GM13976 (cell line): ENCODE measurements at regions not wholly inside any gene's neighbourhood (a gene's known extent, or its start where the extent isn't known, plus 50 kb on each side); places are given as distances from the start of the nearest gene placed in this dataset.

ENCODE experiments used
- DNase-seq: peaks from one replicate; pipeline ENCODE4 v3.0.0; 2012; ENCODE audit warnings: low spot score
- CTCF ChIP-seq: IDR thresholded peaks from 2 replicates; pipeline ENCODE4 v1.5.1; 2012; ENCODE audit warnings: borderline replicate concordance, mild to moderate bottlenecking; ENCODE audit not compliant: insufficient read depth; ENCODE audit errors: extremely low read depth, missing control alignments, control extremely low read depth
- in situ Hi-C: fragments of 300-500 bp; cut with MboI; formaldehyde crosslinking; loops from one replicate; pipeline ENCODE4 v1.12.0; 2022; ENCODE audit warnings: low sequenced_read_pairs, mixed read lengths, inconsistent platforms; ENCODE audit not compliant: unreplicated experiment

DNA sequence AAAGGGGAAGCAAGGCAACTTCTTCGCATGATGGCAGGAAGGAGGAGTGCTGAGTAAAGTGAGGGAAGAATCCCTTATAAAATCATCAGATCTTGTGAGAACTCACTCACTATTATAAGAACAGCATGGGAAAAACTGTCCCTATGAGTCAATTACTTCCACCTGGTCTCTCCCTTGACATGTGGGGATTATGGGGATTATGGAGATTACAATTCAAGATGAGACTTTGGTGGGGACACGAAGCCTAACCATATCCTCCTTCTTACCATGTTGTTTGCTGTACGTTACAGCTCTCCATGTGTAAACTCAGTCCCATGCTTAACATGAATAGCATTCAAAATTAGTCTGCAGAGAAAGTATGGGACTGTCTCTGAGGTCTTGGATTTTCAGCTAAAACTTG, 1096.8 kb upstream of the ACVR2A start:
- no peak for TF ChIP-seq CTCF
- no peak for DNase-seq
- in situ Hi-C loops = loop anchor here (25.0 kb wide), 1 partner anchor 1164 kb away; no protein-coding TSS in a partner anchor

GRCh38 chr2:146741260-146741659, 1103.6 kb upstream of the ACVR2A start:
- TF ChIP-seq CTCF = no peak
- no peak for DNase-seq
- in situ Hi-C loops = loop anchor here (25.0 kb wide), 1 partner anchor 1171 kb away; no protein-coding TSS in a partner anchor

- in situ Hi-C loops = loop anchor here (25.0 kb wide), 1 partner anchor 1177 kb away; no protein-coding TSS in a partner anchor
- DNase-seq = no peak
- TF ChIP-seq CTCF = no peak
Measured at GRCh38 chr2:146734821-146735190, 1110.0 kb upstream of the ACVR2A start.

- in situ Hi-C loops = loop anchor here (25.0 kb wide), 1 partner anchor 1178 kb away; no protein-coding TSS in a partner anchor
- peak; percentile 6 for TF ChIP-seq CTCF
- DNase-seq = peak; percentile 12
Measured at GRCh38 chr2:146734042-146734820, 1110.6 kb upstream of the ACVR2A start.

- in situ Hi-C loops = loop anchor here (25.0 kb wide), 1 partner anchor 1181 kb away; no protein-coding TSS in a partner anchor
- DNase-seq = no peak
- TF ChIP-seq CTCF = no peak
Measured at GRCh38 chr2:146730882-146731281, 1113.9 kb upstream of the ACVR2A start.

DNA sequence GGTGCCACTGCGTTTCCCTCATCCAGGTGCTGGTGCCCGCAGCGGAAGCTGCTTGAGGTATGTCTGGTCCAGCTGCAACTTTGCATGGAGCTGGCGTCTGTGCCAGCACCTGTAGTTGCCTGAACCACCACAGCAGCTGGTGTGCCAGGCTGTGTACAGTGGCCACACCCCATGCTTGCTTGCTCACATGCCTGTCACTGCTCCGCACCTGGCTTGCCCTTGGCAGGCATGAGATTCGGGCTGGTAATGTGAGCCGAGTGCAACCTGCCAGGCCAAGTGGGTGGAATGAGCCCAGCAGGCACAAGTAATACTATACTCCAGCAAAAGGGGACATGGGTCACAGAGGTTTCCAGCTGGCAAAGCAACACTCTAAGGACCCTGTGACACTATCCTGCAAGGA, 1123.3 kb upstream of the ACVR2A start:
- in situ Hi-C loops = no loop called here
- TF ChIP-seq CTCF = no peak
- DNase-seq = no peak

- TF ChIP-seq CTCF = no peak
- in situ Hi-C loops = no loop called here
- no peak for DNase-seq
Measured at GRCh38 chr2:146720170-146720569, 1124.7 kb upstream of the ACVR2A start.
